ENCODE measurements at regions not wholly inside any gene's neighbourhood (a gene's known extent, or its start where the extent isn't known, plus 50 kb on each side); places are given as distances from the start of the nearest gene placed in this dataset.

GRCh38 chr1:55554611-55555010, 339.4 kb upstream of the USP24 start:
- Histone ChIP-seq H3K36me3 (ENCODE audit: low read depth) (no peaks in the 10 kb centered on the region), H3K9me3 (ENCODE audit: severe bottlenecking) (no peaks in the 10 kb centered on the region), H3K4me1 (ENCODE audit: insufficient read depth, poor library complexity, severe bottlenecking) (no peaks in the 10 kb centered on the region), H3K27ac (ENCODE audit: poor library complexity, severe bottlenecking) (no peak overlapping the region), H3K27me3 (ENCODE audit: insufficient read depth, poor library complexity, severe bottlenecking) (no peaks in the 10 kb centered on the region), H3K4me3 (ENCODE audit: severe bottlenecking) (no peak overlapping the region)
- ATAC-seq (ENCODE audit: low read depth) (no peak), DNase-seq (ENCODE audit: low spot score) (no peak)
- TF ChIP-seq, protein P1, sequence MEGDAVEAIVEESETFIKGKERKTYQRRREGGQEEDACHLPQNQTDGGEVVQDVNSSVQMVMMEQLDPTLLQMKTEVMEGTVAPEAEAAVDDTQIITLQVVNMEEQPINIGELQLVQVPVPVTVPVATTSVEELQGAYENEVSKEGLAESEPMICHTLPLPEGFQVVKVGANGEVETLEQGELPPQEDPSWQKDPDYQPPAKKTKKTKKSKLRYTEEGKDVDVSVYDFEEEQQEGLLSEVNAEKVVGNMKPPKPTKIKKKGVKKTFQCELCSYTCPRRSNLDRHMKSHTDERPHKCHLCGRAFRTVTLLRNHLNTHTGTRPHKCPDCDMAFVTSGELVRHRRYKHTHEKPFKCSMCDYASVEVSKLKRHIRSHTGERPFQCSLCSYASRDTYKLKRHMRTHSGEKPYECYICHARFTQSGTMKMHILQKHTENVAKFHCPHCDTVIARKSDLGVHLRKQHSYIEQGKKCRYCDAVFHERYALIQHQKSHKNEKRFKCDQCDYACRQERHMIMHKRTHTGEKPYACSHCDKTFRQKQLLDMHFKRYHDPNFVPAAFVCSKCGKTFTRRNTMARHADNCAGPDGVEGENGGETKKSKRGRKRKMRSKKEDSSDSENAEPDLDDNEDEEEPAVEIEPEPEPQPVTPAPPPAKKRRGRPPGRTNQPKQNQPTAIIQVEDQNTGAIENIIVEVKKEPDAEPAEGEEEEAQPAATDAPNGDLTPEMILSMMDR (IDR thresholded peaks at IDR 0.05; ENCODE audit: poor library complexity, severe bottlenecking) = no peak

- no peaks in the 10 kb centered on the region for H3K9me3 ChIP-seq (ENCODE audit: severe bottlenecking)
- no peaks in the 10 kb centered on the region for H3K4me1 ChIP-seq (ENCODE audit: insufficient read depth, poor library complexity, severe bottlenecking)
- H3K4me3 ChIP-seq (ENCODE audit: severe bottlenecking) = no peak overlapping the region
- H3K27ac ChIP-seq (ENCODE audit: poor library complexity, severe bottlenecking) = no peak overlapping the region
- ATAC-seq (ENCODE audit: low read depth) (no peak), DNase-seq (ENCODE audit: low spot score) (no peak)
- no peaks in the 10 kb centered on the region for H3K27me3 ChIP-seq (ENCODE audit: insufficient read depth, poor library complexity, severe bottlenecking)
- TF ChIP-seq, protein P1 (IDR thresholded peaks at IDR 0.05; ENCODE audit: poor library complexity, severe bottlenecking) = no peak
- no peaks in the 10 kb centered on the region for H3K36me3 ChIP-seq (ENCODE audit: low read depth)
Observed at GRCh38 chr1:55552636-55553035, 337.5 kb upstream of the USP24 start.

- no peak for DNase-seq (ENCODE audit: low spot score)
- H3K27ac ChIP-seq (ENCODE audit: poor library complexity, severe bottlenecking) = no peak overlapping the region
- TF ChIP-seq, protein P1 (IDR thresholded peaks at IDR 0.05; ENCODE audit: poor library complexity, severe bottlenecking) = no peak
- no peaks in the 10 kb centered on the region for H3K27me3 ChIP-seq (ENCODE audit: insufficient read depth, poor library complexity, severe bottlenecking)
- no peak overlapping the region for H3K4me3 ChIP-seq (ENCODE audit: severe bottlenecking)
- no peaks in the 10 kb centered on the region for H3K9me3 ChIP-seq (ENCODE audit: severe bottlenecking)
- no peaks in the 10 kb centered on the region for H3K36me3 ChIP-seq (ENCODE audit: low read depth)
- ATAC-seq (ENCODE audit: low read depth) = no peak
- H3K4me1 ChIP-seq (ENCODE audit: insufficient read depth, poor library complexity, severe bottlenecking) = peaks cover 12% of the 10 kb centered on the region
Observed at GRCh38 chr1:55547405-55547804, 332.2 kb upstream of the USP24 start.

GRCh38 chr1:55546553-55546952, 331.4 kb upstream of the USP24 start:
- no peak overlapping the region for H3K27ac ChIP-seq (ENCODE audit: poor library complexity, severe bottlenecking)
- H3K4me3 ChIP-seq (ENCODE audit: severe bottlenecking) = no peak overlapping the region
- ATAC-seq (ENCODE audit: low read depth) (no peak), DNase-seq (ENCODE audit: low spot score) (no peak)
- TF ChIP-seq, protein P1 (IDR thresholded peaks at IDR 0.05; ENCODE audit: poor library complexity, severe bottlenecking) = no peak
- H3K9me3 ChIP-seq (ENCODE audit: severe bottlenecking) = no peaks in the 10 kb centered on the region
- no peaks in the 10 kb centered on the region for H3K27me3 ChIP-seq (ENCODE audit: insufficient read depth, poor library complexity, severe bottlenecking)
- H3K36me3 ChIP-seq (ENCODE audit: low read depth) = no peaks in the 10 kb centered on the region
- peaks cover 14% of the 10 kb centered on the region for H3K4me1 ChIP-seq (ENCODE audit: insufficient read depth, poor library complexity, severe bottlenecking)

- Histone ChIP-seq H3K27me3 (ENCODE audit: insufficient read depth, poor library complexity, severe bottlenecking) (no peaks in the 10 kb centered on the region), H3K4me3 (ENCODE audit: severe bottlenecking) (no peak overlapping the region), H3K36me3 (ENCODE audit: low read depth) (no peaks in the 10 kb centered on the region), H3K27ac (ENCODE audit: poor library complexity, severe bottlenecking) (no peak overlapping the region), H3K9me3 (ENCODE audit: severe bottlenecking) (no peaks in the 10 kb centered on the region), H3K4me1 (ENCODE audit: insufficient read depth, poor library complexity, severe bottlenecking) (peaks cover 14% of the 10 kb centered on the region)
- ATAC-seq (ENCODE audit: low read depth) (no peak), DNase-seq (ENCODE audit: low spot score) (no peak)
- TF ChIP-seq, protein P1 (IDR thresholded peaks at IDR 0.05; ENCODE audit: poor library complexity, severe bottlenecking) = no peak
Observed at GRCh38 chr1:55544826-55545225, 329.7 kb upstream of the USP24 start.

Data from RWPE2 (cell line).